BLaER1 (cell line): ENCODE measurements at regions not wholly inside any gene's neighbourhood (a gene's known extent, or its start where the extent isn't known, plus 50 kb on each side); places are given as distances from the start of the nearest gene placed in this dataset.

Experiments
- H3K27ac ChIP-seq: shearing (Covaris generic); formaldehyde crosslinking; 2 replicates; pipeline ENCODE4 v1.8.1; 2022
- H3K27me3 ChIP-seq: shearing (Covaris generic); formaldehyde crosslinking; 2 replicates; pipeline ENCODE4 v1.8.1; 2022
- H3K36me3 ChIP-seq: shearing (Covaris generic); formaldehyde crosslinking; 2 replicates; pipeline ENCODE4 v1.8.1; 2022
- H3K4me1 ChIP-seq: shearing (Covaris generic); formaldehyde crosslinking; 2 replicates; pipeline ENCODE4 v1.8.1; 2022
- H3K4me2 ChIP-seq: shearing (Covaris generic); formaldehyde crosslinking; 2 replicates; pipeline ENCODE4 v1.8.1; 2022
- H3K4me3 ChIP-seq: shearing (Covaris generic); formaldehyde crosslinking; 2 replicates; pipeline ENCODE4 v1.8.1; 2022
- H3K9ac ChIP-seq: shearing (Covaris generic); formaldehyde crosslinking; 2 replicates; pipeline ENCODE4 v1.8.1; 2022
- H3K9me3 ChIP-seq: shearing (Covaris generic); formaldehyde crosslinking; 2 replicates; pipeline ENCODE4 v1.8.1; 2022
- H4K20me1 ChIP-seq: shearing (Covaris generic); formaldehyde crosslinking; 2 replicates; pipeline ENCODE4 v1.8.1; 2022
- Cebpa-rat ChIP-seq: shearing (Covaris generic); IDR thresholded peaks from 2 replicates; pipeline ENCODE4 v1.8.1; 2022

DNA sequence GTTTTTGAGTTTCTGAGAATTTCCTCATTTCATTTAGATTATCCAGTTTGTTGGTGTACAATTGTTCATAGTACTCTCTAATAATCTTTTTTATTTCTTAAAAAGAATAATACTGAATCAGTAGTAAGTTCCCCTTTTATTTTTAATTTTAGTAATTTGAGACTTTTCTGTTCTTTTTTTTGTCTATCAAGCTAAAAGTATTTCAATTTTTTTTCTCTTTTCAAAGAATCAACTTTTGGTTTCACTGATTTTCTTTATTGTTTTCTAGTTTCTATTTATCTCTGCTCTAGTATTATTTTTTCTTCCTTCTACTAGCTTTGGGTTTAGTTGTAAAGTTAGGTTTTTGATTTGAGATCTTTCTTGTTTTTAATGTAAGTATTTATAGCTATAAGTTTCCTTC, 60.6 kb upstream of the ARL15 start:
- Histone ChIP-seq H3K4me2 (no peak overlapping the region), H3K36me3 (no peaks in the 10 kb centered on the region), H4K20me1 (no peaks in the 10 kb centered on the region), H3K4me3 (no peak overlapping the region), H3K9ac (no peak overlapping the region), H3K4me1 (no peaks in the 10 kb centered on the region), H3K27ac (no peak overlapping the region), H3K9me3 (0 out of 2 replicates have a peak, but pooled peaks cover 4% of the 10 kb centered on the region), H3K27me3 (no peaks in the 10 kb centered on the region)
- TF ChIP-seq Cebpa-rat = no peak

DNA sequence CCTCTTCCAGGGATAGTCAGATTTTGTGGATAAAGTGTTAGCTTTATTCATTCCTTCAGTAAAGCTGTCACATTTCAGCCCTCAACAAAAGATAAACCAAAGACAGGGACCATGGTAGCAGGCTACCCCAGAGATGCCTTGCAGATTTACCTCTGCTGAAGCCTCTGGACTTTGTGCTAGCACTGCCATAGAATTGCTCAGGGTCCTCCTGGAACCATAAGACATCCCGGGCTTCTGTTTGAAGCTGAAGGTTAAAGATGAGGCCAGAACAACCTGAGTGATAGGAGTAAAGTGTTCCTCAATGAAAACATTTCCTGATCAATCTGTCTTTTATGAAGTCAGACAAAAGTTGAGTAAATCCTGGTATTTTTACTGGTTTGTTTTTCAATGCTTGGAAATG, 57.5 kb upstream of the ARL15 start:
- Histone ChIP-seq H3K4me1 (no peaks in the 10 kb centered on the region), H3K27me3 (no peaks in the 10 kb centered on the region), H3K36me3 (no peaks in the 10 kb centered on the region), H3K4me3 (no peak overlapping the region), H3K27ac (no peak overlapping the region), H3K9me3 (0 out of 2 replicates have a peak, but pooled peaks cover 4% of the 10 kb centered on the region), H3K4me2 (no peak overlapping the region), H4K20me1 (no peaks in the 10 kb centered on the region), H3K9ac (no peak overlapping the region)
- no peak for TF ChIP-seq Cebpa-rat

GRCh38 chr5:54366707-54367106, 56.3 kb upstream of the ARL15 start:
- Histone ChIP-seq H3K9ac (no peak overlapping the region), H3K27me3 (no peaks in the 10 kb centered on the region), H3K4me2 (no peak overlapping the region), H3K36me3 (no peaks in the 10 kb centered on the region), H3K4me3 (no peak overlapping the region), H3K27ac (no peak overlapping the region), H3K9me3 (0 out of 2 replicates have a peak, but pooled peaks cover 4% of the 10 kb centered on the region), H3K4me1 (no peaks in the 10 kb centered on the region), H4K20me1 (no peaks in the 10 kb centered on the region)
- no peak for TF ChIP-seq Cebpa-rat

DNA sequence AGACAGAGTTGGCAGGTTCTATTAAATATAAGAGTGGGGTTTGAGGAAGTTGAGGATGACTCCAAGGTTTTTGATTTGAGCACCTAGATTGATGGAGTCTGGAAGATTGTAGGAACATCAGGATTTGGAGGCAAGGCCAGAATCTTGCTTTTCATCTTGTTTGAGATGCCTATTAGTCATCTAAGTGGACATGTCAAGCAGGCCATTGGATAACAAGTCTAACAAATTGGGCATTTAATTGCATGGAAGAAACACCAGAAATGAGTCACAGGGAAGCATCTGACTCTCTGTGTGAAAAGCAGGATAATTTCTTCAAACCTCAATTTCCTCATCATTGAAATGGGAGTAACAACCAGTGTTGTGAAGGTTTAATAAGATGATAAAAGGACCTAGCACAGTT, 53.3 kb upstream of the ARL15 start:
- Histone ChIP-seq H3K4me1 (peaks cover 8% of the 10 kb centered on the region), H3K9me3 (no peaks in the 10 kb centered on the region), H3K4me2 (no peak overlapping the region), H3K9ac (no peak overlapping the region), H4K20me1 (no peaks in the 10 kb centered on the region), H3K4me3 (no peak overlapping the region), H3K36me3 (no peaks in the 10 kb centered on the region), H3K27me3 (no peaks in the 10 kb centered on the region), H3K27ac (no peak overlapping the region)
- no peak for TF ChIP-seq Cebpa-rat

GRCh38 chr5:54362992-54363625, 52.7 kb upstream of the ARL15 start:
- Histone ChIP-seq H3K4me3 (no peak overlapping the region), H3K36me3 (no peaks in the 10 kb centered on the region), H3K27me3 (no peaks in the 10 kb centered on the region), H3K9ac (no peak overlapping the region), H3K9me3 (no peaks in the 10 kb centered on the region), H3K4me1 (peaks cover 14% of the 10 kb centered on the region), H3K27ac (no peak overlapping the region), H3K4me2 (no peak overlapping the region), H4K20me1 (no peaks in the 10 kb centered on the region)
- TF ChIP-seq Cebpa-rat = no peak

- Histone ChIP-seq H3K4me3 (no peak overlapping the region), H3K4me1 (peaks cover 21% of the 10 kb centered on the region), H3K9me3 (no peaks in the 10 kb centered on the region), H3K4me2 (no peak overlapping the region), H3K9ac (no peak overlapping the region), H3K36me3 (no peaks in the 10 kb centered on the region), H3K27ac (no peak overlapping the region), H3K27me3 (no peaks in the 10 kb centered on the region), H4K20me1 (no peaks in the 10 kb centered on the region)
- TF ChIP-seq Cebpa-rat = no peak
Measured at GRCh38 chr5:54362434-54362833, 52.1 kb upstream of the ARL15 start.

- Histone ChIP-seq H3K36me3 (no peaks in the 10 kb centered on the region), H3K9me3 (no peaks in the 10 kb centered on the region), H3K4me2 (no peak overlapping the region), H3K4me3 (no peak overlapping the region), H3K27me3 (no peaks in the 10 kb centered on the region), H3K27ac (no peak overlapping the region), H4K20me1 (no peaks in the 10 kb centered on the region), H3K9ac (no peak overlapping the region), H3K4me1 (peaks cover 27% of the 10 kb centered on the region)
- TF ChIP-seq Cebpa-rat = no peak
Measured at GRCh38 chr5:54361691-54362411, 51.5 kb upstream of the ARL15 start.

DNA sequence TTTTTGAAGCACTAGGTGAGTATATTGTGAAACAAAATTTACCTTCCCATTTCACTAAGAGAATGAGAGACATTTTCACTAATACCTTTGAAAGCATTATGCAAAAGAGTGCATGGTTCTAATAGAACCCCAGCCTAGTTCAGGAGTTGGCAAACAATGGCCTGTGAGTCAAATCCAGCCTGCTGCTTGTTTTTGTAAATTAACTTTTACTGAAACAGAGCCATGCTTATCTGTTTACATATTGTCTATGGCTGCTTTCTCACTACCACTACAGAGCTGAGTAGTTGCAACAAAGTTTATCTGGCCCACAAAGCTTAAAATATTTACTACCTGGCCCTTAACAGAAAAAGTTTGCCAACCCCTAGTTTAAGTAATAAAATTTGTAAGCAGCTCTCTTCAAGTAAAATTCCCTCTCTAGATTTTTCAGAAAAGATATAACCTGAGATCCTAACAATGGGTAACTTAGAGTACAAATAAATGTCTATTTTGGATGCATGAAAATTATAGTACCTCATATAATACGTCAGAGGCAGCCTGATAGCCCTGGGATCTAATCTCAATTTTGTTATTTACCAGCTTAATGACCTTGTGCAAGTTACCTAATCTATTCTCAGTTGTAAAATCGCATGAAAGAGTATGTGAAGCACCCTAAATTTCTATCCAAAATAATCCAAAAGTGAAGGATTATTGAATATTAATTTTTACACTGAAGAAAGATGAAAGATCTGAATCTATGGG, 50.7 kb upstream of the ARL15 start:
- H3K9ac ChIP-seq = no peak overlapping the region
- H3K4me2 ChIP-seq = no peak overlapping the region
- H3K4me1 ChIP-seq = peaks cover 34% of the 10 kb centered on the region

More for the DNA sequence above, 50.7 kb upstream of the ARL15 start:
- H3K36me3 ChIP-seq = no peaks in the 10 kb centered on the region
- no peak for TF ChIP-seq Cebpa-rat
- no peak overlapping the region for H3K27ac ChIP-seq
- no peak overlapping the region for H3K4me3 ChIP-seq
- H4K20me1 ChIP-seq = no peaks in the 10 kb centered on the region
- H3K9me3 ChIP-seq = peaks cover 3% of the 10 kb centered on the region
- no peaks in the 10 kb centered on the region for H3K27me3 ChIP-seq
